Middle frontal gyrus (tissue), 1 donor: ENCODE measurements at regions not wholly inside any gene's neighbourhood (a gene's known extent, or its start where the extent isn't known, plus 50 kb on each side); places are given as distances from the start of the nearest gene placed in this dataset.

Experiments
- DNase-seq: peaks from one replicate; pipeline ENCODE4 v3.0.0-alpha.2; 2015; ENCODE audit warnings: low spot score; ENCODE audit errors: extremely low spot score

GRCh38 chr12:27179400-27180214 lies 64.5 kb upstream of the STK38L start:
- DNase-seq, result peak; percentile 35

GRCh38 chr12:27180906-27181505 lies 63.1 kb upstream of the STK38L start:
- DNase-seq, result no peak

GRCh38 chr12:27183342-27183741 lies 60.7 kb upstream of the STK38L start:
- no peak for DNase-seq

GRCh38 chr12:27185234-27186021 lies 58.7 kb upstream of the STK38L start:
- no peak for DNase-seq

- no peak for DNase-seq
These were observed 57.9 kb upstream of the STK38L start for GRCh38 chr12:27186022-27186839.

GRCh38 chr12:27187697-27188096 lies 56.4 kb upstream of the STK38L start:
- DNase-seq, result no peak

- no peak for DNase-seq
These were observed 53.3 kb upstream of the STK38L start for GRCh38 chr12:27190761-27191160.

- DNase-seq, result no peak
These were observed 52.6 kb upstream of the STK38L start for GRCh38 chr12:27191531-27191930.

GRCh38 chr12:27192118-27192802 lies 51.8 kb upstream of the STK38L start:
- no peak for DNase-seq

GRCh38 chr12:27193106-27193505 lies 51.0 kb upstream of the STK38L start:
- no peak for DNase-seq

- no peak for DNase-seq
These were observed 50.1 kb upstream of the STK38L start for GRCh38 chr12:27193854-27194544.
